ENCODE measurements at regions not wholly inside any gene's neighbourhood (a gene's known extent, or its start where the extent isn't known, plus 50 kb on each side); places are given as distances from the start of the nearest gene placed in this dataset. TPM values are rescaled to one million over a fixed set of nuclear protein-coding genes. Genes with fewer than 3 reads are reported as not detected.

DNA sequence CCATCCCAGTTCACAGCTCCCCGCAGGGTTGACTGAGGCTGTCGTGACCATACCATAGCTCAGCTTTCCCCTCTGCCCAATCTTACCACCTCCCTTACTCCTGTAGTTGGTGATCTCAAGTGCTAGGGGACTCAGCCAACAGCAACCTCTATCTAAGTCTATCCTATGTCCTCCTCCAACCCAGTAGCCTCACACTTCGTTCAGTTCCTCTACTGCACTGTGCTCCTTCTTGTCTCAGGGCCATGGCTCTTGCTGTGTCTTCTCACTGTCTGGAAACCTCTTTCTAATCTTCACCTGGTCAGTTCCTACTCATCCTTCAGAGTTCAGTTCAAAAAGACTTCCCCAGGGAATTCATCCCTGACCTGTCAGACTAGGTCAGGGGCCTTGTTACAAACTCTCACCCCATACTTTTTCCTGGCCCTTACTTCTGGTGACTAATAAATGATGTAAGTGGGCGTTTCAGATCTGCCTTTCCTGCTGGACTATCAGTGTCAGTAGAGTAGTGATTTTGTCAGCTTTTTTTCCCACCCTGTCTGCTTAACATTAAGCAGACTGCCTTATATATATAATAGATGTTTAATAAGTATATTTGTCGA, 53.6 kb upstream of the NR3C1 start:
- Mint-ChIP-seq H3K27ac (no peak overlapping the region), H3K36me3 (no peaks in the 10 kb centered on the region), H3K27me3 (peaks cover 4% of the 10 kb centered on the region), H3K4me1 (ENCODE audit: unreplicated experiment) (peaks cover 13% of the 10 kb centered on the region), H3K4me3 (no peak overlapping the region), H3K9me3 (no peaks in the 10 kb centered on the region)
- DNase-seq (ENCODE audit: extremely low spot score, unreplicated experiment), result no peak
- TF ChIP-seq, protein P1, sequence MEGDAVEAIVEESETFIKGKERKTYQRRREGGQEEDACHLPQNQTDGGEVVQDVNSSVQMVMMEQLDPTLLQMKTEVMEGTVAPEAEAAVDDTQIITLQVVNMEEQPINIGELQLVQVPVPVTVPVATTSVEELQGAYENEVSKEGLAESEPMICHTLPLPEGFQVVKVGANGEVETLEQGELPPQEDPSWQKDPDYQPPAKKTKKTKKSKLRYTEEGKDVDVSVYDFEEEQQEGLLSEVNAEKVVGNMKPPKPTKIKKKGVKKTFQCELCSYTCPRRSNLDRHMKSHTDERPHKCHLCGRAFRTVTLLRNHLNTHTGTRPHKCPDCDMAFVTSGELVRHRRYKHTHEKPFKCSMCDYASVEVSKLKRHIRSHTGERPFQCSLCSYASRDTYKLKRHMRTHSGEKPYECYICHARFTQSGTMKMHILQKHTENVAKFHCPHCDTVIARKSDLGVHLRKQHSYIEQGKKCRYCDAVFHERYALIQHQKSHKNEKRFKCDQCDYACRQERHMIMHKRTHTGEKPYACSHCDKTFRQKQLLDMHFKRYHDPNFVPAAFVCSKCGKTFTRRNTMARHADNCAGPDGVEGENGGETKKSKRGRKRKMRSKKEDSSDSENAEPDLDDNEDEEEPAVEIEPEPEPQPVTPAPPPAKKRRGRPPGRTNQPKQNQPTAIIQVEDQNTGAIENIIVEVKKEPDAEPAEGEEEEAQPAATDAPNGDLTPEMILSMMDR (conservative IDR thresholded peaks at IDR 0.05), result no peak

DNA sequence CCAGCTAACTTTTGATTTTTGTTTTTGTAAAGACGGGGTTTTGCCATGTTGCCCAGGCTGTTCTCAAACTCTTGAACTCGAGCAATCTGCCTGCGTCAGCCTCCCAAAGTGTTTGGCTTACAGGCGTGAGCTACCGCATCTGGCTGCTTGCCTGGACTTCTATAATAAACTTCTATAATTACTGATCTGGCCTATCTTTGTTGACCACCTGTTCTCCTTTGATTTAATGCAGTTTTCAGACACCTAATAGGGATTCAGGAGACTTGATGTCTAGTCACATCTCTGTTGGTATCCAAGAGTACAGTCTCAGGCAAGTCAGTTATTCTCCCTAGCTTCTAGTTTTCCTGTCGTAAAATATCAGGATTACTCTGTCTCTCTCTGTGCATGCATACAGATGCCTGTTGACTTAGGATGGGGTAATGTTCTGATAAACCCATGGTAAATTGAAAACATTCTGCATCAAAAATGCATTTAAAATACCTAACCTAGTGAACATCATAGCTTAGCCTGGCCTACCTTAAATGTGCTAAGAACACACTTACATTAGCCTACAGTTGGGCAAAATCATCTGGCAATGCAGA, 51.5 kb upstream of the NR3C1 start:
- TF ChIP-seq, protein P1 (conservative IDR thresholded peaks at IDR 0.05), result no peak
- Mint-ChIP-seq H3K4me3 (no peak overlapping the region), H3K36me3 (no peaks in the 10 kb centered on the region), H3K27ac (no peak overlapping the region), H3K9me3 (peaks cover 5% of the 10 kb centered on the region), H3K4me1 (ENCODE audit: unreplicated experiment) (peaks cover 18% of the 10 kb centered on the region), H3K27me3 (no peaks in the 10 kb centered on the region)
- DNase-seq (ENCODE audit: extremely low spot score, unreplicated experiment), result no peak

DNA sequence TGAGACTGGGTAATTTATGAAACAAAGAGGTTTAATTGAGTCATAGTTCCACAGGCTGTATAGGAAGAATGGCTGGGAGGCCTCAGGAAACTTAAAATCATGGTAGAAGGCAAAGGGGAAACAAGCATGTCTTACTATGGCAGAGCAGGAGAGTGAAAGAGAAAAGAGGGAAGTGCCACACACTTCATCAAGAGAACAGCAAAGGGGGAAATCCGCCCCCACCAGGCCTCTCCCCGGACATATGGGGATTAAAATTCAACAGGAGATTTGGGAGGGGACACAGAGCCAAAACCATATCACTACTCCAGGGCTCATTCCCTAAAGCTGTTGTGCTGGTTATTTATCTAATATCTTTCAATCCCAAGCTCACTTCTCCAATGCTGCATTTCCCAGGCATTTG, 50.2 kb upstream of the NR3C1 start:
- TF ChIP-seq, protein P1 (conservative IDR thresholded peaks at IDR 0.05), result no peak
- H3K27me3 Mint-ChIP-seq, result no peaks in the 10 kb centered on the region
- H3K4me1 Mint-ChIP-seq (ENCODE audit: unreplicated experiment), result peaks cover 18% of the 10 kb centered on the region
- no peaks in the 10 kb centered on the region for H3K36me3 Mint-ChIP-seq
- H3K4me3 Mint-ChIP-seq, result no peak overlapping the region
- peaks cover 5% of the 10 kb centered on the region for H3K9me3 Mint-ChIP-seq
- no peak overlapping the region for H3K27ac Mint-ChIP-seq
- no peak for DNase-seq (ENCODE audit: extremely low spot score, unreplicated experiment)

Small RNA genes in the stretch of these regions (microRNA-seq; reads per million reads assigned to microRNA genes)
- gene MIR5197, result not detected

All from type B pancreatic cell (in vitro differentiated cells).